SK-N-SH (cell line): ENCODE measurements at regions not wholly inside any gene's neighbourhood (a gene's known extent, or its start where the extent isn't known, plus 50 kb on each side); places are given as distances from the start of the nearest gene placed in this dataset.

Experiments
- CTCF ChIA-PET: fragments of 300-600, 350-600 bp; formaldehyde crosslinking; extraction: SDS; loops from one replicate; lab custom pipeline; 2021; lab: Yijun Ruan, JAX
- POLR2A ChIA-PET: fragments of 350-600 bp; sonication (Branson Sonifier 250); formaldehyde crosslinking; extraction: SDS; loops from one replicate; lab custom pipeline; 2020; ENCODE audit warnings: antibody characterized with exemption, inconsistent platforms; lab: Yijun Ruan, JAX
- DNase-seq: peaks from one replicate; pipeline ENCODE4 v3.0.0; 2012
- H2AFZ ChIP-seq: fragments of 200-600 bp; sonication (generic); 2 replicates; pipeline ENCODE4 v1.8.1; 2016; ENCODE audit warnings: antibody characterized with exemption, mild to moderate bottlenecking, low read depth
- H3F3A ChIP-seq: fragments of 200-600 bp; sonication (generic); replicated peaks from 2 replicates; pipeline ENCODE3; 2016; ENCODE audit warnings: antibody characterized with exemption, mild to moderate bottlenecking; ENCODE audit not compliant: insufficient read depth
- H3K27ac ChIP-seq, 2 experiments: fragments of 200-500 bp in 1 of 2; fragments of 200-600 bp in 1 of 2; sonication (Bioruptor generic) in 1 of 2; sonication (generic), shearing (Covaris generic) in 1 of 2; 2 replicates each; pipeline versions ENCODE4 v1.5.1 to v1.6.1; 2014 to 2016; ENCODE audit warnings: low read depth in 2 of 2, inconsistent platforms in 1 of 2, low read length in 1 of 2, mild to moderate bottlenecking in 1 of 2, mixed read lengths in 1 of 2
- H3K27me3 ChIP-seq: fragments of 200-600 bp; sonication (generic), shearing (Covaris generic); 2 replicates; pipeline ENCODE4 v1.6.1; 2016; ENCODE audit warnings: mixed run types; ENCODE audit not compliant: insufficient read depth
- H3K36me3 ChIP-seq, 2 experiments: fragments of 200-500 bp in 1 of 2; fragments of 200-600 bp in 1 of 2; sonication (Bioruptor generic) in 1 of 2; sonication (generic) in 1 of 2; replicated peaks in 1 of 2; 2 replicates each; pipeline versions ENCODE3 to v1.5.1; 2014 to 2016; ENCODE audit warnings: low read length in 1 of 2, mild to moderate bottlenecking in 1 of 2; ENCODE audit not compliant: insufficient read depth in 2 of 2, control insufficient read depth in 1 of 2
- H3K4me1 ChIP-seq, 2 experiments: fragments of 200-500 bp in 1 of 2; fragments of 200-600 bp in 1 of 2; sonication (Bioruptor generic) in 1 of 2; sonication (generic), shearing (Covaris generic) in 1 of 2; 2 replicates each; pipeline versions ENCODE4 v1.5.1 to v1.6.1; 2014 to 2016; ENCODE audit warnings: low read depth in 1 of 2, low read length in 1 of 2, mixed run types in 1 of 2; ENCODE audit not compliant: insufficient read depth in 2 of 2, control insufficient read depth in 1 of 2
- H3K4me2 ChIP-seq: fragments of 200-600 bp; sonication (generic), shearing (Covaris generic); 2 replicates; pipeline ENCODE4 v1.6.1; 2017; ENCODE audit warnings: mixed run types
- H3K4me3 ChIP-seq, 2 experiments: fragments of 200-500 bp in 1 of 2; fragments of 200-600 bp in 1 of 2; sonication (Bioruptor generic) in 1 of 2; sonication (generic), shearing (Covaris generic) in 1 of 2; 2 replicates each; pipeline versions ENCODE4 v1.5.1 to v1.8.1; 2014 to 2016; ENCODE audit warnings: low read depth in 2 of 2, inconsistent platforms in 1 of 2, low read length in 1 of 2, mild to moderate bottlenecking in 1 of 2, mixed read lengths in 1 of 2, moderate library complexity in 1 of 2
- H3K79me2 ChIP-seq: fragments of 200-600 bp; sonication (generic); 2 replicates; pipeline ENCODE4 v1.8.1; 2017; ENCODE audit warnings: mild to moderate bottlenecking; ENCODE audit not compliant: insufficient read depth
- H3K9ac ChIP-seq: fragments of 200-600 bp; sonication (generic); 2 replicates; pipeline ENCODE4 v1.6.1; 2017; ENCODE audit warnings: mixed run types
- H3K9me2 ChIP-seq: fragments of 200-600 bp; sonication (generic); 2 replicates; pipeline ENCODE4 v1.6.1; 2017; ENCODE audit warnings: mixed run types
- H3K9me3 ChIP-seq: fragments of 200-600 bp; sonication (generic); 2 replicates; pipeline ENCODE4 v1.6.1; 2017; ENCODE audit warnings: mixed run types, mild to moderate bottlenecking, moderate library complexity
- H4K20me1 ChIP-seq: fragments of 200-600 bp; sonication (generic); 2 replicates; pipeline ENCODE4 v1.6.1; 2017; ENCODE audit warnings: mild to moderate bottlenecking, mixed run types; ENCODE audit not compliant: insufficient read depth
- CTCF ChIP-seq: fragments of 200-600 bp; sonication (generic); IDR thresholded peaks from 2 replicates; pipeline ENCODE4 v1.6.1; 2017; ENCODE audit warnings: antibody characterized with exemption, mild to moderate bottlenecking, moderate library complexity
- EP300 ChIP-seq, 2 experiments: IDR thresholded peaks; 2 replicates each; pipeline versions ENCODE4 v1.4.0 to v1.6.1; 2012; ENCODE audit warnings: borderline replicate concordance in 1 of 2, low read depth in 1 of 2, low read length in 1 of 2
- FOXM1 ChIP-seq: IDR thresholded peaks from 2 replicates; pipeline ENCODE4 v1.4.0; 2012; ENCODE audit warnings: low read depth, mild to moderate bottlenecking
- GATA2 ChIP-seq: sonication (generic); formaldehyde crosslinking; IDR thresholded peaks from 2 replicates; pipeline ENCODE4 v1.5.0; 2020; ENCODE audit warnings: mild to moderate bottlenecking, missing genetic modification reagents
- JUND ChIP-seq: IDR thresholded peaks from 2 replicates; pipeline ENCODE4 v1.4.0; 2012
- NFIC ChIP-seq: IDR thresholded peaks from 2 replicates; pipeline ENCODE4 v1.4.0; 2012; ENCODE audit warnings: borderline replicate concordance
- NRF1 ChIP-seq: IDR thresholded peaks from 2 replicates; pipeline ENCODE4 v1.6.1; 2012; ENCODE audit warnings: low read depth, mild to moderate bottlenecking, low read length
- RCOR1 ChIP-seq: fragments of 150-350 bp; IDR thresholded peaks from 2 replicates; pipeline ENCODE4 v1.6.1; 2017; ENCODE audit warnings: antibody characterized with exemption, low read length
- SIN3A ChIP-seq: IDR thresholded peaks from 2 replicates; pipeline ENCODE4 v1.6.1; 2012; ENCODE audit warnings: low read depth, mild to moderate bottlenecking, low read length, moderate library complexity, borderline replicate concordance
- TEAD4 ChIP-seq: IDR thresholded peaks from 2 replicates; pipeline ENCODE4 v1.4.0; 2012; ENCODE audit warnings: mild to moderate bottlenecking, borderline replicate concordance; ENCODE audit not compliant: insufficient read depth
- USF1 ChIP-seq: IDR thresholded peaks from 2 replicates; pipeline ENCODE4 v1.4.0; 2012; ENCODE audit warnings: low read depth, borderline replicate concordance
- WGBS: methylation state at CpG from one replicate; pipeline ENCODE4 v1.1.6; 2017; ENCODE audit warnings: low lambda C conversion rate; 5-methylcytosine and 5-hydroxymethylcytosine counted together
- TF ChIP-seq, protein P1 (sequence below): IDR thresholded peaks from 2 replicates; pipeline ENCODE4; 2012

- TF ChIP-seq EP300 (IDR thresholded peaks at IDR 0.05; ENCODE audit: borderline replicate concordance in 1 of 2, low read depth in 1 of 2, low read length in 1 of 2), result no peak
- no peak for TF ChIP-seq FOXM1
Measured at GRCh38 chr3:95088464-95088863, 1025.6 kb downstream of the NSUN3 start (continued).

DNA sequence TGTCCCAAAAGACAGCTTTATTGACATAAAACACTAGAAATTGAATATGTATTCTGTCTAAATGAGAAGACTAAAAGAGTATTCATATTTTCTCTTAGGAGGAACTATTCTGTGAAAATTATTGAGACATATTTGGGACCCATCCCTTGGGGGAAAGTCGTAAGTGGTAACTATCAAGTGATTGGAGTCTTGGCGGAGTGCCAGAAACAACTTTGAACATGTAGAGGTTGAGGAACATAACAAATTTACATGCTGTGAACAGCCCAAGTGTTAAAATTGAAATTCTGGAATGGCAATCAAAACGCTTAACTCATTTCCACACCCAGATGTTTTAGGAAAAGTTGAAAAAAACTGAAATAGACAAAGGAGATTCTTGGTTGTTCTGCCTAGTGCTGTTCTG is 1034.6 kb downstream of the NSUN3 start:
- H3K36me3 ChIP-seq, result no peaks in the 10 kb centered on the region
- H3K4me3 ChIP-seq, result no peak overlapping the region
- no peaks in the 10 kb centered on the region for H3K27me3 ChIP-seq
- H3K9me2 ChIP-seq, result no peaks in the 10 kb centered on the region
- no peak overlapping the region for H2AFZ ChIP-seq
- no peaks in the 10 kb centered on the region for H3F3A ChIP-seq
- H3K9ac ChIP-seq, result no peak overlapping the region
- no peaks in the 10 kb centered on the region for H4K20me1 ChIP-seq
- WGBS, result 28% methylated on average over 3 of the region's 3 CpGs
- H3K27ac ChIP-seq, result no peak overlapping the region
- no peaks in the 10 kb centered on the region for H3K4me1 ChIP-seq
- no peaks in the 10 kb centered on the region for H3K9me3 ChIP-seq
- CTCF ChIA-PET, result no interaction called here
- TF ChIP-seq SIN3A (no peak), USF1 (no peak), RCOR1 (no peak), JUND (no peak), TEAD4 (no peak), GATA2 (CRISPR knock-in tag) (no peak), NFIC (no peak), CTCF (no peak), NRF1 (no peak)
- TF ChIP-seq, protein P1, sequence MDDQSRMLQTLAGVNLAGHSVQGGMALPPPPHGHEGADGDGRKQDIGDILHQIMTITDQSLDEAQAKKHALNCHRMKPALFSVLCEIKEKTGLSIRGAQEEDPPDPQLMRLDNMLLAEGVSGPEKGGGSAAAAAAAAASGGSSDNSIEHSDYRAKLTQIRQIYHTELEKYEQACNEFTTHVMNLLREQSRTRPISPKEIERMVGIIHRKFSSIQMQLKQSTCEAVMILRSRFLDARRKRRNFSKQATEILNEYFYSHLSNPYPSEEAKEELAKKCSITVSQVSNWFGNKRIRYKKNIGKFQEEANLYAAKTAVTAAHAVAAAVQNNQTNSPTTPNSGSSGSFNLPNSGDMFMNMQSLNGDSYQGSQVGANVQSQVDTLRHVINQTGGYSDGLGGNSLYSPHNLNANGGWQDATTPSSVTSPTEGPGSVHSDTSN, result no peak
- H3K79me2 ChIP-seq, result no peaks in the 10 kb centered on the region
- no peak for DNase-seq
- POLR2A ChIA-PET, result no interaction called here
- no peak overlapping the region for H3K4me2 ChIP-seq

DNA sequence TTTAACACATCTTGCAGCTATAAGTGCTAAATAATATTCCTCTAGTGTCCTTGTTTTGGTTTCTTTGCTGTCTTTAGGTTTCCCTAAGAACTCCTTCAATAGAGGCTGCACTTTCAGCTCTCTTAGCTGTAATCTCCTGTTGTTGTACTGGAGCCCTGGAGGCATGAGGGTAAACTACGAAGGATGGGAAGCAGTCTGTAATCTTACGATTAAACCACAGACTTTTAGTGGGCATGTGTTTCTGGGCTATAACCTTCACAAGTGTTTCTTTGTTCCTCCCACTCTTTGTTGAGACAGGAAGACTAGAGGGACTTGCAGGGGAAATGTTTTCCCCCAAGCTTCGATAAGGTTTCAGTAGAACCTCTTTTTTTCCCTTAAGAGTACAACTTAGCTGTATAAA is 1058.1 kb downstream of the NSUN3 start:
- Histone ChIP-seq H3K4me1 (no peaks in the 10 kb centered on the region), H3K4me2 (no peak overlapping the region), H3K27me3 (no peaks in the 10 kb centered on the region), H3K4me3 (no peak overlapping the region), H3K79me2 (no peaks in the 10 kb centered on the region), H3F3A (no peaks in the 10 kb centered on the region), H3K27ac (no peak overlapping the region), H3K36me3 (no peaks in the 10 kb centered on the region), H4K20me1 (no peaks in the 10 kb centered on the region), H2AFZ (no peak overlapping the region), H3K9me3 (no peaks in the 10 kb centered on the region), H3K9ac (no peak overlapping the region), H3K9me2 (no peaks in the 10 kb centered on the region)
- ChIA-PET CTCF (no interaction called here), POLR2A (no interaction called here)
- 72% methylated on average over 3 of the region's 3 CpGs for WGBS
- TF ChIP-seq USF1, result no peak
- DNase-seq, result peak; percentile 1
